Esophagus muscularis mucosa (tissue), 4 donors: ENCODE measurements at regions not wholly inside any gene's neighbourhood (a gene's known extent, or its start where the extent isn't known, plus 50 kb on each side); places are given as distances from the start of the nearest gene placed in this dataset.
"Not testable (repeated sequence)": the region's sequence is repeated elsewhere in the genome, so short reads cannot be mapped to it uniquely, and the experiment has no call there.

Experiments used
- EP300 ChIP-seq: sonication (generic); formaldehyde crosslinking; IDR thresholded peaks from one replicate; pipeline ENCODE4 v1.6.1; 2017; ENCODE audit warnings: antibody characterized with exemption
- POLR2A ChIP-seq: fragments of 450-650 bp; IDR thresholded peaks from one replicate; pipeline ENCODE4 v1.6.1; 2017; ENCODE audit warnings: antibody characterized with exemption, moderate library complexity, mild to moderate bottlenecking, low read depth
- POLR2AphosphoS5 ChIP-seq, 2 donors: sonication (generic); formaldehyde crosslinking; IDR thresholded peaks; one replicate each; pipeline ENCODE4 v1.6.1; 2017; ENCODE audit warnings: antibody characterized with exemption in 2 of 2
- TF ChIP-seq, protein P1 (sequence below), 3 experiments: fragments of 200-600 bp in 2 of 3; fragments of 450-650 bp in 1 of 3; sonication (generic) in 2 of 3; IDR thresholded peaks; one replicate each; pipeline ENCODE4 v1.5.1; 2017 to 2019; ENCODE audit warnings: antibody characterized with exemption in 3 of 3, mild to moderate bottlenecking in 2 of 3, moderate library complexity in 1 of 3

DNA sequence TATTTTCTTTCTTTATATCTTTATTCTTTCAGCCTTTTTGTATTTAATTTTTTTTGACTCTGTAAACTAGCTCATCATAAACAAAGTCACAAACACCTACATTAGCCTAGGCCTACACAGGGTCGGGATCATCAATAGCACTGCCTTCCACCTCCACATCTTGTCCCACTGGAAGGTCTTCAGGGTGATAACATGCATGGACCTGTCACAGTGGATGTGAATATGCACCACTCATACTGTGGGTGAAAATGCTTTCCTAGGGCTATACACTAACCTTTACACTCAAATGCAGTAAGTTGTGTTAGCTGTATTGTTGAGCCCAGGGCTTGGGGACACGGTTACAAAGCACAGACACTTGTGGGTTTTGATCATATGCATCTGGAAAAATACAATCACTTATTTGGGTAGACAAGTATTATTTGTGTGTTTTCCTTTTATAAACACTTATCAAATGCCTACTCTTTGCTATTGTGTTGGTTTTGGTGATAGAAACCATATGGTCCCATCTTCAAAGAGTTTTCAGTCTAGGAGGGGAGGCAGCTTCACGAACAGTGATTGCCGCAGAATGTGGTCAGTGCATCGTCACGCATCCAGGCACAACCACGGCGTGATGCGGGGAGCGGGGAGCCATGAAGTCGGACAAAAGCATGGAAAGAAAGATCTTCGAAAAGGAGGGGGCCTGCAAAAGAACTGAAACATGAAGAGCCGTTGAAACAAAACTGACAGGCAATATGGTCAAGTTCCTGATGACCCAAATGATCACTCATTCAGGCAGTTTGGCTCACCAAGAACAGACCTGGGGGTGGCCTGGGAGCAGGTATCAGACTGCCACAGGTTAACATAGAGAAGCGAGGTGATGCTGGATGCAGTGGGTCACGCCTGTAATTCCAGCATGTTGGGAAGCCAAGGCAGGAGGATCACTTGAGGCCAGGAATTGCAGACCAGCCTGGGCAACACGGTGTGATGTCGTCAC is 751.4 kb upstream of the TPTE start:
- TF ChIP-seq POLR2A; POLR2AphosphoS5 (IDR thresholded peaks at IDR 0.05); EP300: not testable (repeated sequence)
- TF ChIP-seq, protein P1, sequence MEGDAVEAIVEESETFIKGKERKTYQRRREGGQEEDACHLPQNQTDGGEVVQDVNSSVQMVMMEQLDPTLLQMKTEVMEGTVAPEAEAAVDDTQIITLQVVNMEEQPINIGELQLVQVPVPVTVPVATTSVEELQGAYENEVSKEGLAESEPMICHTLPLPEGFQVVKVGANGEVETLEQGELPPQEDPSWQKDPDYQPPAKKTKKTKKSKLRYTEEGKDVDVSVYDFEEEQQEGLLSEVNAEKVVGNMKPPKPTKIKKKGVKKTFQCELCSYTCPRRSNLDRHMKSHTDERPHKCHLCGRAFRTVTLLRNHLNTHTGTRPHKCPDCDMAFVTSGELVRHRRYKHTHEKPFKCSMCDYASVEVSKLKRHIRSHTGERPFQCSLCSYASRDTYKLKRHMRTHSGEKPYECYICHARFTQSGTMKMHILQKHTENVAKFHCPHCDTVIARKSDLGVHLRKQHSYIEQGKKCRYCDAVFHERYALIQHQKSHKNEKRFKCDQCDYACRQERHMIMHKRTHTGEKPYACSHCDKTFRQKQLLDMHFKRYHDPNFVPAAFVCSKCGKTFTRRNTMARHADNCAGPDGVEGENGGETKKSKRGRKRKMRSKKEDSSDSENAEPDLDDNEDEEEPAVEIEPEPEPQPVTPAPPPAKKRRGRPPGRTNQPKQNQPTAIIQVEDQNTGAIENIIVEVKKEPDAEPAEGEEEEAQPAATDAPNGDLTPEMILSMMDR (IDR thresholded peaks at IDR 0.05), result not testable (repeated sequence)
